ENCODE measurements at regions not wholly inside any gene's neighbourhood (a gene's known extent, or its start where the extent isn't known, plus 50 kb on each side); places are given as distances from the start of the nearest gene placed in this dataset.

DNA sequence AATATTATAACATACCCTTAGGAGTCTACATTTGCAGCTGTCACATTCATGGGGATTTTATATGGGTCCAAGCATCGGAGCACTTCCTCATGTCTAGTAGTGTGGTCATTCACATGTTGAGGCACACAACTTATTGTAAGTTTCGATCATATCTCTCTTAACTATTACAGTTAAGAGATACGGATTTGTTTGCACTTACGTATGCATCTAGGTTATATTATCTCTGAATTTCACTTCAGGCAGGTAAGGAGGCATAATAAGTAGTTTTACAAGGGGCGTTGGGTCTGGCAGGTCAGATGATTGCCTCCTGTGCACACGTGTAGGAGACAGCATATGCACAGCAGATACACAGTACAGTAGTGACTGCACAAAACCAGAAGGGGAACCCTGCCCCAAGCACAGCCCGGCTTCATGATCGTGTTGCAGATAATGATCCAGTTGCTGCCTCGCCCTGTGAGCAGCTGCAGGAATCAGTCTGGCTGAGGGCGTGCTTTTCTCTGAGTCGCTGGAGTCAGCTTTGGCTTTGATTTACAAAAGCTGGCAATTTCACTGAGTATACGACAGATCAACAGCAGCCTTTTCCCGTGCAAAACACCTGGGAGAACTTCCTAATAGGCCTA lies 302.9 kb upstream of the GATB start:
- WGBS (ENCODE audit: insufficient coverage, insufficient replicate concordance, low lambda C conversion rate, missing lambda C conversion rate) = 55% methylated on average over 13 of the region's 13 CpGs
- CTCF ChIA-PET = interaction anchor here (1.4 kb wide), 2 partner anchors 15 to 285 kb away, joined by 3 to 4 read pairs; no protein-coding TSS in a partner anchor
- no peaks in the 10 kb centered on the region for H4K20me1 ChIP-seq (ENCODE audit: control insufficient read depth, insufficient read depth)
- no peak for DNase-seq (ENCODE audit: low read depth, low spot score)
- H3K4me3 ChIP-seq = no peak overlapping the region
- H3K9ac ChIP-seq (ENCODE audit: control insufficient read depth, insufficient read depth, low read length) = no peak overlapping the region
- no peak overlapping the region for H3K27ac ChIP-seq (ENCODE audit: control insufficient read depth, insufficient read depth)
- FAIRE-seq = no peak
- no peaks in the 10 kb centered on the region for H3K27me3 ChIP-seq (replicated peaks in 1 of 2; ENCODE audit: control insufficient read depth in 2 of 2, insufficient read depth in 2 of 2, low read length in 1 of 2)
- ATAC-seq = no peak; the same call in 2 of the 3 replicates
- H3K36me3 ChIP-seq (ENCODE audit: control insufficient read depth in 2 of 2, insufficient read depth in 2 of 2, low read length in 1 of 2) = no peaks in the 10 kb centered on the region
- H3K4me2 ChIP-seq (ENCODE audit: control insufficient read depth, insufficient read depth) = no peak overlapping the region
- SMC1A ChIA-PET (ENCODE audit: uncharacterized antibody, unreplicated experiment) = no interaction called here
- no peaks in the 10 kb centered on the region for H3K79me2 ChIP-seq (ENCODE audit: control insufficient read depth, insufficient read depth, low read length)
- no peak overlapping the region for H2AFZ ChIP-seq (ENCODE audit: control insufficient read depth, low read depth, low read length)
- RAD21 ChIA-PET (ENCODE audit: unreplicated experiment) = no interaction called here
- H3K4me1 ChIP-seq (ENCODE audit: control insufficient read depth, insufficient read depth, low read length) = no peaks in the 10 kb centered on the region
- in situ Hi-C loops (cut with MboI) (no loop called here), intact Hi-C loops (cut with micrococcal nuclease; ENCODE audit: unreplicated experiment) (loop anchor here (10.0 kb wide), 1 partner anchor 241 kb away; no protein-coding TSS in a partner anchor)
- H3K9me3 ChIP-seq (replicated peaks; ENCODE audit: control insufficient read depth, insufficient read depth, low read length) = no peaks in the 10 kb centered on the region; the same call in 2 of the 3 replicates
- POLR2A ChIA-PET = no interaction called here
- BruUV-seq (replicated peaks) = no TSS peak
- TF ChIP-seq GABPA (IDR thresholded peaks at IDR 0.05; ENCODE audit: low read depth) (no peak), SKIL (IDR thresholded peaks at IDR 0.05; ENCODE audit: low read depth, poor library complexity, severe bottlenecking) (no peak), NFIC (IDR thresholded peaks at IDR 0.05; ENCODE audit: low read depth, low read length) (no peak), PML (IDR thresholded peaks at IDR 0.05; ENCODE audit: low read length) (no peak), ZBTB11 (CRISPR knock-in tag; IDR thresholded peaks at IDR 0.05) (no peak), IRF3 (IDR thresholded peaks at IDR 0.05) (no peak), BCL11A (IDR thresholded peaks at IDR 0.05; ENCODE audit: low read depth, low read length) (no peak), IRF5 (IDR thresholded peaks at IDR 0.05; ENCODE audit: borderline replicate concordance) (no peak), POLR2A (IDR thresholded peaks at IDR 0.05; ENCODE audit: low read depth, low read length) (no peak), BCL3 (IDR thresholded peaks at IDR 0.05; ENCODE audit: borderline replicate concordance, insufficient read depth, low read depth, low read length, poor library complexity, severe bottlenecking) (no peak), NFYB (IDR thresholded peaks at IDR 0.05; ENCODE audit: insufficient read depth, low read depth, low read length) (no peak), SMARCA5 (IDR thresholded peaks at IDR 0.05) (no peak)
- TF ChIP-seq, protein P1, sequence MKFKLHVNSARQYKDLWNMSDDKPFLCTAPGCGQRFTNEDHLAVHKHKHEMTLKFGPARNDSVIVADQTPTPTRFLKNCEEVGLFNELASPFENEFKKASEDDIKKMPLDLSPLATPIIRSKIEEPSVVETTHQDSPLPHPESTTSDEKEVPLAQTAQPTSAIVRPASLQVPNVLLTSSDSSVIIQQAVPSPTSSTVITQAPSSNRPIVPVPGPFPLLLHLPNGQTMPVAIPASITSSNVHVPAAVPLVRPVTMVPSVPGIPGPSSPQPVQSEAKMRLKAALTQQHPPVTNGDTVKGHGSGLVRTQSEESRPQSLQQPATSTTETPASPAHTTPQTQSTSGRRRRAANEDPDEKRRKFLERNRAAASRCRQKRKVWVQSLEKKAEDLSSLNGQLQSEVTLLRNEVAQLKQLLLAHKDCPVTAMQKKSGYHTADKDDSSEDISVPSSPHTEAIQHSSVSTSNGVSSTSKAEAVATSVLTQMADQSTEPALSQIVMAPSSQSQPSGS (IDR thresholded peaks at IDR 0.05; ENCODE audit: low read length) = no peak

Data from GM12878 (cell line).